Uterus (tissue), 3 donors: ENCODE measurements at regions not wholly inside any gene's neighbourhood (a gene's known extent, or its start where the extent isn't known, plus 50 kb on each side); places are given as distances from the start of the nearest gene placed in this dataset.

Experiments
- DNase-seq, 2 donors: peaks; one replicate each; pipeline ENCODE4 v3.0.0-alpha.2; 2019 to 2020
- H3K27ac ChIP-seq, 2 donors: fragments of 200-600 bp; sonication (generic); 1 replicate in 1 of 2; 2 replicates in 1 of 2; pipeline ENCODE4 v1.5.1; 2016 to 2018
- H3K27me3 ChIP-seq, 2 donors: fragments of 200-600 bp; sonication (generic); one replicate each; pipeline ENCODE4 v1.5.1; 2018 to 2019; ENCODE audit warnings: control low read depth in 1 of 2
- H3K36me3 ChIP-seq, 2 donors: fragments of 200-600 bp; sonication (generic); one replicate each; pipeline ENCODE4 v1.5.1; 2019; ENCODE audit warnings: control low read depth in 1 of 2
- H3K4me1 ChIP-seq, 2 donors: fragments of 200-600 bp; sonication (generic); one replicate each; pipeline ENCODE4 v1.5.1; 2018 to 2019; ENCODE audit warnings: control low read depth in 1 of 2
- H3K4me3 ChIP-seq, 2 donors: fragments of 200-600 bp; sonication (generic); 1 replicate in 1 of 2; 2 replicates in 1 of 2; pipeline ENCODE4 v1.5.1; 2018 to 2019; ENCODE audit warnings: mild to moderate bottlenecking in 1 of 2
- H3K9me3 ChIP-seq, 2 donors: fragments of 200-600 bp; sonication (generic); one replicate each; pipeline ENCODE4 v1.5.1; 2019; ENCODE audit warnings: control low read depth in 1 of 2
- CTCF ChIP-seq, 4 experiments: fragments of 200-600 bp in 2 of 4; fragments of 450-650 bp in 2 of 4; sonication (generic) in 2 of 4; IDR thresholded peaks; one replicate each; pipeline ENCODE4 v1.5.1; 2016 to 2019; ENCODE audit warnings: antibody characterized with exemption in 4 of 4, mild to moderate bottlenecking in 2 of 4, moderate library complexity in 1 of 4
- POLR2A ChIP-seq, 2 donors: fragments of 450-650 bp; IDR thresholded peaks; one replicate each; pipeline ENCODE4 v1.6.1; 2016; ENCODE audit warnings: antibody characterized with exemption in 2 of 2, mild to moderate bottlenecking in 1 of 2, moderate library complexity in 1 of 2
- intact Hi-C: fragments of 100-400 bp; cut with DNase I; formaldehyde crosslinking; loops from one replicate; pipeline ENCODE4 v1.15.1; 2023; ENCODE audit warnings: low total_unique reads
- donor health status: DM: yes; HTN: yes; CAD: no.

DNA sequence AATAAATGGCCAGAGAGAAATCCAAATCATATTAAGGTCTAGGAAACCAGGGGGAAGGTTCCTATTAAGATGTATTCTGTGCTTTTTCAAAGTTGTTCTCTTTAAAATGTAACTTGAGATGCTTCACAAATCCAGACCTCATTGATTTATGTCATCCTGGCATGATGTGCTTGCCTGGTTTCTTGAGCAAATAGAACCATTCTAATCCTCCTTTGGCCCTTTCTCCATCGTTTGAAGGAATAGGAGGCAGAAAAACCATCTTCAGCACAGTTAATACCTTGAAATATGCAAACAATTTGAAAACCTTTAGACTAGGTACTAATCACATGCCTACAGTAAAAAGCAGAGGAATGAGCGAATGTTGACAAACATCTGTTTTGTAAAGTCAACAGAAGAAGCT, 202.2 kb upstream of the CXorf66 start:
- no peak for DNase-seq
- no peak overlapping the region for H3K4me3 ChIP-seq
- H3K36me3 ChIP-seq, result no peaks in the 10 kb centered on the region
- H3K27ac ChIP-seq, result no peak overlapping the region
- no peak for TF ChIP-seq CTCF (IDR thresholded peaks at IDR 0.05)
- TF ChIP-seq POLR2A (IDR thresholded peaks at IDR 0.05), result no peak
- no peaks in the 10 kb centered on the region for H3K9me3 ChIP-seq
- H3K27me3 ChIP-seq, result no peaks in the 10 kb centered on the region
- intact Hi-C loops, result no loop called here
- H3K4me1 ChIP-seq, result no peaks in the 10 kb centered on the region

GRCh38 chrX:140165849-140166248, 200.5 kb upstream of the CXorf66 start:
- Histone ChIP-seq H3K36me3 (no peaks in the 10 kb centered on the region), H3K27me3 (no peaks in the 10 kb centered on the region), H3K9me3 (no peaks in the 10 kb centered on the region), H3K4me3 (no peak overlapping the region), H3K4me1 (no peaks in the 10 kb centered on the region), H3K27ac (no peak overlapping the region)
- DNase-seq, result no peak
- intact Hi-C loops, result no loop called here
- TF ChIP-seq CTCF (IDR thresholded peaks at IDR 0.05), result no peak
- no peak for TF ChIP-seq POLR2A (IDR thresholded peaks at IDR 0.05)

DNA sequence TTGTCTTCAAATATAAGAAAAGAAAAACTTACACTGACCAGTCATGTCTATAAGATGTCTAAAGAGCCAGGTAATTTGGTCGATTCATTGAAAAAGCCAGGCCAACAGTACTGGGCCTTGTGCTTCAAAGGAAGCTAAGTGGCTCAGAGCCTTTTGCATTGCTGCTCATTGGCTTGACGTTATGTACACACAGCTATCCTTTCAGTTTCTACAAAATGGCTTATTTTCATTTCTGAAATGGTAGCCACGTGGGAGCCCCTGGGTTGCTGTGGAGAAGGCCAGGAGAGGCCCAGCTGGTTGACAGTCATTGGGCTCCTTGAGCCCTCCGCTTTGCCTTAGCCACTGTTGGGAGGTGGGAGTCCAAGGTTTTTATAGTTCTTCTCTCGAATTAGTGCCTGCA, 199.1 kb upstream of the CXorf66 start:
- no peak for DNase-seq
- Histone ChIP-seq H3K4me1 (no peaks in the 10 kb centered on the region), H3K9me3 (no peaks in the 10 kb centered on the region), H3K27me3 (no peaks in the 10 kb centered on the region), H3K27ac (no peak overlapping the region), H3K4me3 (no peak overlapping the region), H3K36me3 (no peaks in the 10 kb centered on the region)
- TF ChIP-seq POLR2A (IDR thresholded peaks at IDR 0.05) (no peak), CTCF (IDR thresholded peaks at IDR 0.05) (no peak)
- intact Hi-C loops, result no loop called here

DNA sequence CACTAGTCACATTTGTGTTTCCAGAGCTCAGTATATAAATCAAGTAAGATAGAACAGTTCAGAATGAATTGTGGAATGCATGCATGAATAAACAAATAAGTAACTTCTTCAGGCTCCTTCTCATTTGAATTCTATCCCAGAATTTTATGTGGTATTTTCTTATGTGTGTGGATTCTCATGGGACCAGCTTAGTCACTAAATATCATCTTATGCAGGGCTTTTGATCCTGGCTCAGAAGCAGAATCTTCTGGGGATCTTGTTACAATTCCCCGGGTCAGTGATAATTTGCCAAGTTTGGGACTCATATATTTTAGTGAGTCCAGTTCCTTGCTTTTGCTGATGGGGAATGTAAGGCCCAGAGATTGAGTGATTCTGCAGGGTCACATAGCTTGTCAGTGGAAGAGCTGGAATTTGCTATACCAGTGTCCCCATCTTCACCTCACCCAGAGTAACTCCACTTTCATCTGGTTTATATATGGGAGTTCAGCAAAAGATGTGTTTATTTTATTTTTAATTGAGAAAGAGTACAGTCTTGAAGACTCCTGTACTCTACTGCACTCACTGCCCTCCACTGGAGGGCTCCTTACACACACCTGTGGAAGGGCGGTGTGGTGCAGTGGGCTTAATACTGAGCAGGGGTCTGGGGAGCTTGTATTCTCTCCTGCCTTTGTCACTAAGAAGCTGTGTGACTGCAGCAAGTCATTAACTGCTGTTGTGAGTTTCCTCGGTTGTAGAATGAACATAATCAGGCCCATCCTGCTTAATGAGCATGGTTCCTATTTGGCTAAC, 198.2 kb upstream of the CXorf66 start:
- DNase-seq, result no peak
- Histone ChIP-seq H3K36me3 (no peaks in the 10 kb centered on the region), H3K4me3 (no peak overlapping the region), H3K27me3 (no peaks in the 10 kb centered on the region), H3K9me3 (no peaks in the 10 kb centered on the region), H3K27ac (no peak overlapping the region), H3K4me1 (no peaks in the 10 kb centered on the region)
- intact Hi-C loops, result no loop called here
- no peak for TF ChIP-seq POLR2A (IDR thresholded peaks at IDR 0.05)
- no peak for TF ChIP-seq CTCF (IDR thresholded peaks at IDR 0.05)

DNA sequence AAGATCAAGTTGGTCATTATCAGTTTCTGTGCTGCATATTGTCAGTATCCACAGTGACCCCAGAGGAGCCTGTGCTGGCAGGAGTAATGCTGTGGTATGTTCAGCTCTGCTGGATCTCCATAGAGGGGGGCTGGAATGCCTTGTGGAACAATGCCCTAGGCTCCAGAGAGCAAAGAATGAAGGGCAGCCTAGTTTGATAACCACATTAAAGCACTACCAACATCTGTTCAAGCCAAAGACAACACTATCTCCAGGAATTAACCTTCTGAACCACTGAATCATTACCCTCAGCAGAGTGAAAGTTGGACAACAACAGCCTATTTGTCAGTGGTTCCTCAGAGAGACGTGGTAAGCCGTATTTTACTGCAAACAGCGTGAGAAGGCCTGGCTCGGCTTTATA, 192.3 kb upstream of the CXorf66 start:
- intact Hi-C loops, result no loop called here

More for the DNA sequence above, 192.3 kb upstream of the CXorf66 start:
- no peak for DNase-seq
- H3K36me3 ChIP-seq, result no peaks in the 10 kb centered on the region
- no peaks in the 10 kb centered on the region for H3K4me1 ChIP-seq
- TF ChIP-seq CTCF (IDR thresholded peaks at IDR 0.05), result no peak
- no peak for TF ChIP-seq POLR2A (IDR thresholded peaks at IDR 0.05)
- H3K27ac ChIP-seq, result no peak overlapping the region
- H3K9me3 ChIP-seq, result no peaks in the 10 kb centered on the region
- H3K4me3 ChIP-seq, result no peak overlapping the region
- no peaks in the 10 kb centered on the region for H3K27me3 ChIP-seq
